Karpas-422 (cell line): ENCODE measurements at regions not wholly inside any gene's neighbourhood (a gene's known extent, or its start where the extent isn't known, plus 50 kb on each side); places are given as distances from the start of the nearest gene placed in this dataset.

Source experiments
- DNase-seq: peaks from one replicate; pipeline ENCODE4 v3.0.0-alpha.2; 2015
- H2AFZ ChIP-seq: fragments of 200-600 bp; sonication (generic); 2 replicates; pipeline ENCODE4 v1.6.1; 2014; ENCODE audit warnings: antibody characterized with exemption, low read length, mixed read lengths
- H3K27ac ChIP-seq: fragments of 200-600 bp; sonication (generic); 2 replicates; pipeline ENCODE4 v1.5.1; 2014; ENCODE audit warnings: mild to moderate bottlenecking, low read length, moderate library complexity
- H3K27me3 ChIP-seq: fragments of 200-600 bp; sonication (generic); 2 replicates; pipeline ENCODE4 v1.6.1; 2014; ENCODE audit warnings: low read length, mixed read lengths
- H3K36me3 ChIP-seq: fragments of 200-600 bp; sonication (generic); 2 replicates; pipeline ENCODE4 v1.6.1; 2014; ENCODE audit warnings: low read length, mixed read lengths; ENCODE audit not compliant: insufficient read depth
- H3K4me1 ChIP-seq: fragments of 200-600 bp; sonication (generic); 2 replicates; pipeline ENCODE4 v1.6.1; 2014; ENCODE audit warnings: mild to moderate bottlenecking, low read length, mixed read lengths
- H3K4me2 ChIP-seq: fragments of 200-600 bp; sonication (generic); 2 replicates; pipeline ENCODE4 v1.6.1; 2014; ENCODE audit warnings: low read length, low read depth, mild to moderate bottlenecking; ENCODE audit not compliant: poor library complexity, severe bottlenecking
- H3K4me3 ChIP-seq: fragments of 200-600 bp; sonication (generic); 2 replicates; pipeline ENCODE4 v1.5.1; 2014; ENCODE audit warnings: mild to moderate bottlenecking, antibody characterized with exemption, low read length, mixed read lengths
- H3K79me2 ChIP-seq: fragments of 200-600 bp; sonication (generic); 2 replicates; pipeline ENCODE4 v1.6.1; 2014; ENCODE audit warnings: mild to moderate bottlenecking, low read length, mixed read lengths
- H3K9ac ChIP-seq: fragments of 200-600 bp; sonication (generic); 2 replicates; pipeline ENCODE4 v1.6.0; 2014; ENCODE audit warnings: low read length
- H3K9me2 ChIP-seq: fragments of 200-600 bp; sonication (generic), shearing (Covaris generic); replicated peaks from 2 replicates; pipeline ENCODE4 v1.6.0; 2014; ENCODE audit warnings: mild to moderate bottlenecking, low read length, moderate library complexity; ENCODE audit not compliant: insufficient read depth
- H3K9me3 ChIP-seq: fragments of 300-700, 200-600 bp; sonication (generic); 2 replicates; pipeline ENCODE4 v1.6.1; 2014; ENCODE audit warnings: low read length, mixed read lengths
- H4K20me1 ChIP-seq: fragments of 200-600 bp; sonication (generic); 2 replicates; pipeline ENCODE4 v1.6.1; 2014; ENCODE audit warnings: mild to moderate bottlenecking, antibody characterized with exemption, low read length, low read depth; ENCODE audit not compliant: insufficient read depth

GRCh38 chr10:46233181-46233580 lies 53.6 kb upstream of the ANTXRL start:
- no peaks in the 10 kb centered on the region for H3K4me1 ChIP-seq
- no peak overlapping the region for H3K27ac ChIP-seq
- H4K20me1 ChIP-seq: no peaks in the 10 kb centered on the region
- peaks cover 4% of the 10 kb centered on the region; the same call in 1 of the 2 replicates for H3K9me3 ChIP-seq
- H3K27me3 ChIP-seq: no peaks in the 10 kb centered on the region
- no peak overlapping the region for H3K4me3 ChIP-seq
- no peak overlapping the region for H3K4me2 ChIP-seq
- H3K36me3 ChIP-seq: no peaks in the 10 kb centered on the region
- no peak overlapping the region for H3K9ac ChIP-seq
- H3K9me2 ChIP-seq: no peaks in the 10 kb centered on the region
- H3K79me2 ChIP-seq: no peaks in the 10 kb centered on the region
- no peak overlapping the region for H2AFZ ChIP-seq
- no peak for DNase-seq

GRCh38 chr10:46234026-46234425 lies 52.8 kb upstream of the ANTXRL start:
- no peak for DNase-seq
- H3K27me3 ChIP-seq: no peaks in the 10 kb centered on the region
- no peaks in the 10 kb centered on the region for H3K4me1 ChIP-seq
- no peaks in the 10 kb centered on the region for H4K20me1 ChIP-seq
- no peak overlapping the region for H3K4me3 ChIP-seq
- H2AFZ ChIP-seq: no peak overlapping the region
- no peaks in the 10 kb centered on the region for H3K9me2 ChIP-seq
- peaks cover 4% of the 10 kb centered on the region; the same call in 1 of the 2 replicates for H3K9me3 ChIP-seq
- no peak overlapping the region for H3K27ac ChIP-seq
- H3K79me2 ChIP-seq: no peaks in the 10 kb centered on the region
- H3K36me3 ChIP-seq: no peaks in the 10 kb centered on the region
- no peak overlapping the region for H3K9ac ChIP-seq
- no peak overlapping the region for H3K4me2 ChIP-seq

GRCh38 chr10:46234431-46235060 lies 52.3 kb upstream of the ANTXRL start:
- H3K9ac ChIP-seq: no peak overlapping the region
- H3K36me3 ChIP-seq: no peaks in the 10 kb centered on the region
- H3K9me2 ChIP-seq: no peaks in the 10 kb centered on the region
- H4K20me1 ChIP-seq: no peaks in the 10 kb centered on the region
- H3K27me3 ChIP-seq: no peaks in the 10 kb centered on the region
- H3K4me1 ChIP-seq: no peaks in the 10 kb centered on the region
- no peak overlapping the region for H3K27ac ChIP-seq
- no peak overlapping the region for H3K4me3 ChIP-seq
- no peak overlapping the region for H3K4me2 ChIP-seq
- H2AFZ ChIP-seq: no peak overlapping the region
- H3K9me3 ChIP-seq: peaks cover 4% of the 10 kb centered on the region; the same call in 1 of the 2 replicates
- H3K79me2 ChIP-seq: no peaks in the 10 kb centered on the region
- DNase-seq: no peak

GRCh38 chr10:46235705-46236545 lies 50.9 kb upstream of the ANTXRL start:
- Histone ChIP-seq H3K9ac (no peak overlapping the region), H4K20me1 (no peaks in the 10 kb centered on the region), H3K36me3 (no peaks in the 10 kb centered on the region), H3K4me3 (no peak overlapping the region), H3K27me3 (no peaks in the 10 kb centered on the region), H3K27ac (no peak overlapping the region), H2AFZ (no peak overlapping the region), H3K9me3 (no peaks in the 10 kb centered on the region; the same call in 1 of the 2 replicates), H3K9me2 (no peaks in the 10 kb centered on the region), H3K4me2 (no peak overlapping the region), H3K4me1 (no peaks in the 10 kb centered on the region), H3K79me2 (no peaks in the 10 kb centered on the region)
- DNase-seq: no peak

- Histone ChIP-seq H3K4me1 (no peaks in the 10 kb centered on the region), H3K79me2 (no peaks in the 10 kb centered on the region), H3K27ac (no peak overlapping the region), H3K9me3 (no peaks in the 10 kb centered on the region; the same call in 1 of the 2 replicates), H4K20me1 (no peaks in the 10 kb centered on the region), H3K27me3 (no peaks in the 10 kb centered on the region), H3K9me2 (no peaks in the 10 kb centered on the region), H2AFZ (no peak overlapping the region), H3K9ac (no peak overlapping the region), H3K4me2 (no peak overlapping the region), H3K4me3 (no peak overlapping the region), H3K36me3 (no peaks in the 10 kb centered on the region)
- no peak for DNase-seq
Measured at GRCh38 chr10:46236546-46236887, 50.3 kb upstream of the ANTXRL start.

GRCh38 chr10:46236941-46237681 lies 49.7 kb upstream of the ANTXRL start:
- no peaks in the 10 kb centered on the region for H3K9me2 ChIP-seq
- H3K36me3 ChIP-seq: no peaks in the 10 kb centered on the region
- no peak overlapping the region for H3K9ac ChIP-seq
- H3K4me1 ChIP-seq: no peaks in the 10 kb centered on the region
- no peaks in the 10 kb centered on the region; the same call in 1 of the 2 replicates for H3K9me3 ChIP-seq
- H3K27ac ChIP-seq: no peak overlapping the region
- H3K4me2 ChIP-seq: no peak overlapping the region
- no peaks in the 10 kb centered on the region for H3K27me3 ChIP-seq
- no peaks in the 10 kb centered on the region for H4K20me1 ChIP-seq
- H2AFZ ChIP-seq: no peak overlapping the region
- no peaks in the 10 kb centered on the region for H3K79me2 ChIP-seq
- no peak overlapping the region for H3K4me3 ChIP-seq
- DNase-seq: no peak
